ENCODE measurements at regions not wholly inside any gene's neighbourhood (a gene's known extent, or its start where the extent isn't known, plus 50 kb on each side); places are given as distances from the start of the nearest gene placed in this dataset.

GRCh38 chr13:55000844-55001243 is 1972.2 kb downstream of the OLFM4 start:
- Histone ChIP-seq H3K4me1 (no peaks in the 10 kb centered on the region), H3K27ac (no peak overlapping the region), H3K9me3 (peaks cover 0 to 8% (median 0%) of the 10 kb centered on the region in 4 donors), H3K36me3 (no peaks in the 10 kb centered on the region), H3K4me3 (no peak overlapping the region), H3K27me3 (no peaks in the 10 kb centered on the region)
- 83 to 86% methylated on average over 5 of the region's 5 CpGs for WGBS, 2 donors
- peak in 1 of 2 donors; percentile 29 for DNase-seq
- TF ChIP-seq, protein P1, sequence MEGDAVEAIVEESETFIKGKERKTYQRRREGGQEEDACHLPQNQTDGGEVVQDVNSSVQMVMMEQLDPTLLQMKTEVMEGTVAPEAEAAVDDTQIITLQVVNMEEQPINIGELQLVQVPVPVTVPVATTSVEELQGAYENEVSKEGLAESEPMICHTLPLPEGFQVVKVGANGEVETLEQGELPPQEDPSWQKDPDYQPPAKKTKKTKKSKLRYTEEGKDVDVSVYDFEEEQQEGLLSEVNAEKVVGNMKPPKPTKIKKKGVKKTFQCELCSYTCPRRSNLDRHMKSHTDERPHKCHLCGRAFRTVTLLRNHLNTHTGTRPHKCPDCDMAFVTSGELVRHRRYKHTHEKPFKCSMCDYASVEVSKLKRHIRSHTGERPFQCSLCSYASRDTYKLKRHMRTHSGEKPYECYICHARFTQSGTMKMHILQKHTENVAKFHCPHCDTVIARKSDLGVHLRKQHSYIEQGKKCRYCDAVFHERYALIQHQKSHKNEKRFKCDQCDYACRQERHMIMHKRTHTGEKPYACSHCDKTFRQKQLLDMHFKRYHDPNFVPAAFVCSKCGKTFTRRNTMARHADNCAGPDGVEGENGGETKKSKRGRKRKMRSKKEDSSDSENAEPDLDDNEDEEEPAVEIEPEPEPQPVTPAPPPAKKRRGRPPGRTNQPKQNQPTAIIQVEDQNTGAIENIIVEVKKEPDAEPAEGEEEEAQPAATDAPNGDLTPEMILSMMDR (IDR thresholded peaks at IDR 0.05): no peak
- TF ChIP-seq POLR2A (IDR thresholded peaks at IDR 0.05): no peak
- TF ChIP-seq POLR2AphosphoS5 (IDR thresholded peaks at IDR 0.05): no peak
- no peak for TF ChIP-seq EP300 (IDR thresholded peaks at IDR 0.05)
- no peak for ATAC-seq (ENCODE audit: low FRiP score in 2 of 2)

DNA sequence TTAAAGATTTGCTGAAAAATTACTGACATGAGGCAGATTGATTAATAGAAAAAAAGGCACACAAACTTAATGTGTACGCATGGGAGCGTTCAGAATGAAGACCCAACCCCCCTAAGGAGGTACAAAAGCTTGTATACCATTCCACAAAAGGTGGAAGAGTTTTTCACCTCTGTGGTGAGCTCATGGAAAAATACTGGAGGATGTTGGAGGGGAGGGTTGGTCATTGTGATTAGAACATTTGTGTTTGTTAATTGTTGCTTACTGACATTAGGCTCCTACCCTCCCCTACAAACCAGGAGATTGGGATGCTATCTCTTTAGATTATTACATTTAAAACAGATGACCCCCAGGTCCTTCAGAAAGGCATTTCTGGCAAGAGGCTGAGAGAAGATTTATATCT is 1973.3 kb downstream of the OLFM4 start:
- Histone ChIP-seq H3K27me3 (no peaks in the 10 kb centered on the region), H3K27ac (no peak overlapping the region), H3K36me3 (no peaks in the 10 kb centered on the region), H3K4me1 (no peaks in the 10 kb centered on the region), H3K9me3 (peaks cover 0 to 8% (median 0%) of the 10 kb centered on the region in 4 donors), H3K4me3 (no peak overlapping the region)
- TF ChIP-seq POLR2A (IDR thresholded peaks at IDR 0.05) (no peak), POLR2AphosphoS5 (IDR thresholded peaks at IDR 0.05) (no peak), EP300 (IDR thresholded peaks at IDR 0.05) (no peak)
- TF ChIP-seq, protein P1 (IDR thresholded peaks at IDR 0.05): no peak
- 76 to 84% methylated on average over 2 of the region's 2 CpGs for WGBS, 2 donors
- ATAC-seq (ENCODE audit: low FRiP score in 2 of 2) (no peak), DNase-seq (no peak)

GRCh38 chr13:55007681-55008080 is 1979.1 kb downstream of the OLFM4 start:
- WGBS, 2 donors: 30 to 33% methylated on average over 2 of the region's 2 CpGs
- no peaks in the 10 kb centered on the region for H3K27me3 ChIP-seq
- no peak for TF ChIP-seq POLR2AphosphoS5 (IDR thresholded peaks at IDR 0.05)
- TF ChIP-seq POLR2A (IDR thresholded peaks at IDR 0.05): no peak
- no peak for TF ChIP-seq EP300 (IDR thresholded peaks at IDR 0.05)
- TF ChIP-seq, protein P1 (IDR thresholded peaks at IDR 0.05): no peak

GRCh38 chr13:55013051-55013450 is 1984.4 kb downstream of the OLFM4 start:
- TF ChIP-seq EP300 (IDR thresholded peaks at IDR 0.05) (no peak), POLR2AphosphoS5 (IDR thresholded peaks at IDR 0.05) (no peak)
- TF ChIP-seq, protein P1 (IDR thresholded peaks at IDR 0.05): no peak
- Histone ChIP-seq H3K36me3 (no peaks in the 10 kb centered on the region), H3K27me3 (no peaks in the 10 kb centered on the region), H3K9me3 (no peaks in the 10 kb centered on the region), H3K27ac (no peak overlapping the region), H3K4me3 (no peak overlapping the region), H3K4me1 (no peaks in the 10 kb centered on the region)
- 64 to 67% methylated on average over 4 of the region's 4 CpGs for WGBS, 2 donors
- ATAC-seq (ENCODE audit: low FRiP score in 2 of 2) (no peak), DNase-seq (no peak)

More at GRCh38 chr13:55007681-55008080, 1979.1 kb downstream of the OLFM4 start:
- Histone ChIP-seq H3K9me3 (peaks cover 0 to 8% (median 0%) of the 10 kb centered on the region in 4 donors), H3K4me1 (no peaks in the 10 kb centered on the region), H3K27ac (no peak overlapping the region), H3K4me3 (no peak overlapping the region), H3K36me3 (no peaks in the 10 kb centered on the region)
- ATAC-seq (ENCODE audit: low FRiP score in 2 of 2) (no peak), DNase-seq (no peak)

- Histone ChIP-seq H3K27ac (no peak overlapping the region), H3K4me3 (no peak overlapping the region), H3K4me1 (no peaks in the 10 kb centered on the region), H3K36me3 (no peaks in the 10 kb centered on the region), H3K27me3 (no peaks in the 10 kb centered on the region), H3K9me3 (peaks cover 0 to 9% (median 0%) of the 10 kb centered on the region in 4 donors)
- WGBS, 2 donors: 86% methylated on average over 2 of the region's 2 CpGs
- TF ChIP-seq, protein P1 (IDR thresholded peaks at IDR 0.05): no peak
- no peak for TF ChIP-seq POLR2AphosphoS5 (IDR thresholded peaks at IDR 0.05)
- no peak for TF ChIP-seq POLR2A (IDR thresholded peaks at IDR 0.05)
- TF ChIP-seq EP300 (IDR thresholded peaks at IDR 0.05): no peak
- DNase-seq (no peak), ATAC-seq (ENCODE audit: low FRiP score in 2 of 2) (no peak)
Measured at GRCh38 chr13:55029280-55029679, 2000.7 kb downstream of the OLFM4 start.
